NCI-H2029 (cell line): ENCODE measurements at regions not wholly inside any gene's neighbourhood (a gene's known extent, or its start where the extent isn't known, plus 50 kb on each side); places are given as distances from the start of the nearest gene placed in this dataset.
"Not testable (repeated sequence)": the region's sequence is repeated elsewhere in the genome, so short reads cannot be mapped to it uniquely, and the experiment has no call there.

Experiments used
- DNase-seq: peaks from one replicate; lab custom pipeline; 2025; lab: John Stamatoyannopoulos, UW

- no peak for DNase-seq
Observed at GRCh38 chr10:2627969-2628368, 439.4 kb upstream of the PFKP start.

- DNase-seq = no peak
Observed at GRCh38 chr10:2625094-2625493, 442.3 kb upstream of the PFKP start.

- DNase-seq = no peak
Observed at GRCh38 chr10:2623675-2624274, 443.6 kb upstream of the PFKP start.

GRCh38 chr10:2620827-2621521 is 446.4 kb upstream of the PFKP start:
- no peak for DNase-seq

GRCh38 chr10:2619916-2620315 is 447.4 kb upstream of the PFKP start:
- DNase-seq = no peak

GRCh38 chr10:2619472-2619871 is 447.9 kb upstream of the PFKP start:
- no peak for DNase-seq

- DNase-seq = peak; percentile 8
Observed at GRCh38 chr10:2618690-2619089, 448.7 kb upstream of the PFKP start.

GRCh38 chr10:2616215-2616614 is 451.1 kb upstream of the PFKP start:
- no peak for DNase-seq

GRCh38 chr10:2611603-2612002 is 455.7 kb upstream of the PFKP start:
- no peak for DNase-seq

- no peak for DNase-seq
Observed at GRCh38 chr10:2610946-2611345, 456.4 kb upstream of the PFKP start.

GRCh38 chr10:2604891-2605290 is 462.5 kb upstream of the PFKP start:
- DNase-seq = no peak

- DNase-seq = no peak
Observed at GRCh38 chr10:2599571-2599970, 467.8 kb upstream of the PFKP start.

GRCh38 chr10:2592360-2593160 is 474.8 kb upstream of the PFKP start:
- DNase-seq = no peak

- DNase-seq = no peak
Observed at GRCh38 chr10:2589196-2589595, 478.2 kb upstream of the PFKP start.

GRCh38 chr10:2584385-2584784 is 483.0 kb upstream of the PFKP start:
- no peak for DNase-seq

- no peak for DNase-seq
Observed at GRCh38 chr10:2576892-2577291, 490.5 kb upstream of the PFKP start.

GRCh38 chr10:2575460-2575859 is 491.9 kb upstream of the PFKP start:
- DNase-seq = no peak

GRCh38 chr10:2572611-2573010 is 494.7 kb upstream of the PFKP start:
- no peak for DNase-seq

- DNase-seq = no peak
Observed at GRCh38 chr10:2556883-2557282, 510.5 kb upstream of the PFKP start.

GRCh38 chr10:2548071-2548470 is 519.3 kb upstream of the PFKP start:
- DNase-seq = no peak

GRCh38 chr10:2547606-2548005 is 519.7 kb upstream of the PFKP start:
- no peak for DNase-seq

- DNase-seq = not testable (repeated sequence)
Observed at GRCh38 chr10:2546894-2547293, 520.5 kb upstream of the PFKP start.

- no peak for DNase-seq
Observed at GRCh38 chr10:2543974-2544373, 523.4 kb upstream of the PFKP start.
